SU-DHL-6 (cell line): ENCODE measurements at regions not wholly inside any gene's neighbourhood (a gene's known extent, or its start where the extent isn't known, plus 50 kb on each side); places are given as distances from the start of the nearest gene placed in this dataset.

Source experiments
- H2AFZ ChIP-seq: fragments of 200-600 bp; sonication (generic); 2 replicates; pipeline ENCODE4 v1.6.1; 2014; ENCODE audit warnings: low read depth, mild to moderate bottlenecking, moderate library complexity, mixed read lengths, antibody characterized with exemption, low read length; ENCODE audit not compliant: severe bottlenecking
- H3F3A ChIP-seq: fragments of 200-600 bp; shearing (Covaris generic); 2 replicates; pipeline ENCODE4 v1.6.0; 2016; ENCODE audit warnings: antibody characterized with exemption, mild to moderate bottlenecking; ENCODE audit not compliant: insufficient read depth
- H3K27ac ChIP-seq: fragments of 200-600 bp; sonication (generic); 2 replicates; pipeline ENCODE4 v1.5.1; 2016; ENCODE audit warnings: low read depth, mild to moderate bottlenecking, low read length, moderate library complexity, mixed read lengths
- H3K27me3 ChIP-seq: fragments of 200-600 bp; sonication (generic), shearing (Covaris generic); 2 replicates; pipeline ENCODE4 v1.6.0; 2014; ENCODE audit warnings: mild to moderate bottlenecking, low read length
- H3K36me3 ChIP-seq: fragments of 200-600 bp; sonication (generic); 2 replicates; pipeline ENCODE4 v1.6.1; 2014; ENCODE audit warnings: mild to moderate bottlenecking, low read length, mixed read lengths
- H3K4me2 ChIP-seq: fragments of 300-600, 200-600 bp; shearing (Covaris generic), sonication (generic); 2 replicates; pipeline ENCODE4 v1.6.0; 2014; ENCODE audit warnings: low read length, low read depth, mild to moderate bottlenecking; ENCODE audit not compliant: poor library complexity, severe bottlenecking
- H3K4me3 ChIP-seq: fragments of 200-600 bp; sonication (generic); 2 replicates; pipeline ENCODE4 v1.5.1; 2014; ENCODE audit warnings: antibody characterized with exemption, low read length, mild to moderate bottlenecking, mixed read lengths; ENCODE audit not compliant: insufficient read depth, poor library complexity, severe bottlenecking
- H3K79me2 ChIP-seq: fragments of 200-600 bp; sonication (generic); 2 replicates; pipeline ENCODE4 v1.6.1; 2014; ENCODE audit warnings: mild to moderate bottlenecking, low read length, moderate library complexity; ENCODE audit not compliant: insufficient read depth
- H3K9ac ChIP-seq: fragments of 200-600 bp; sonication (generic); 2 replicates; pipeline ENCODE4 v1.7.0; 2014; ENCODE audit warnings: mild to moderate bottlenecking, low read length
- H3K9me2 ChIP-seq: fragments of 200-600 bp; sonication (generic); replicated peaks from 2 replicates; pipeline ENCODE4 v1.6.1; 2014; ENCODE audit warnings: low read length; ENCODE audit not compliant: insufficient read depth
- H3K9me3 ChIP-seq: fragments of 200-600 bp; sonication (generic); 2 replicates; pipeline ENCODE4 v1.6.1; 2014; ENCODE audit warnings: low read length, mixed read lengths; ENCODE audit not compliant: insufficient read depth
- H4K20me1 ChIP-seq: fragments of 200-600 bp; sonication (generic); 2 replicates; pipeline ENCODE4 v1.6.1; 2014; ENCODE audit warnings: low read depth, mild to moderate bottlenecking, antibody characterized with exemption, low read length, moderate library complexity, mixed read lengths
- EZH2phosphoT487 ChIP-seq: fragments of 200-600 bp; sonication (generic), shearing (Covaris generic); conservative IDR thresholded peaks from 2 replicates; pipeline ENCODE4 v1.6.1; 2018; ENCODE audit warnings: mild to moderate bottlenecking, antibody characterized with exemption, low read length, moderate library complexity, mixed read lengths
- TF ChIP-seq, protein P1 (sequence below): fragments of 200-600 bp; sonication (generic); IDR thresholded peaks from one replicate; pipeline ENCODE4 v1.5.1; 2017; ENCODE audit warnings: antibody characterized with exemption, mild to moderate bottlenecking, low read length, moderate library complexity; ENCODE audit not compliant: insufficient read depth, poor library complexity, severe bottlenecking

DNA sequence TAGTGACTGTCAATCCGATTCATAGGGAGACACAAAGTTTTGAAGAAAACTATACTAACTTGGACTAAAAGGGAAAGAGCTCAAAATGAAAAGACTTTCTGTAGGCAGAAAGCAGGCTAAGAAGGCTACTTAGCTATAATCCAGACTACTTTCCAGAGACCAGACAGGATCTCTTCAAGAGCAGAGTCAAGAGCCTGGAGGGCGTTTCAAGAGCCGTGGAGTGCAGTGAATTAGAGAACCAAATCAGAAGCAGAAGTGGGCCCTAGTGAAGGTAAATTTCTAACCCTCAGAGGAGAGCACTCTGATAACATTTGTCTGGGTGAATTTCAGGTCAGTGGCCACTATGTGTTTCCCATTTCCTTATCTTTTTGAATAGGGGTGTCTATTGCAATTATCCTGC, 76.4 kb downstream of the CGGBP1 start:
- Histone ChIP-seq H3K4me2 (no peak overlapping the region), H4K20me1 (no peaks in the 10 kb centered on the region), H3K4me3 (no peak overlapping the region), H3K79me2 (no peaks in the 10 kb centered on the region), H3K9me2 (no peaks in the 10 kb centered on the region), H2AFZ (no peak overlapping the region), H3K9ac (no peak overlapping the region), H3K36me3 (no peaks in the 10 kb centered on the region), H3F3A (no peaks in the 10 kb centered on the region), H3K27me3 (no peaks in the 10 kb centered on the region), H3K27ac (no peak overlapping the region), H3K9me3 (no peaks in the 10 kb centered on the region)
- TF ChIP-seq, protein P1, sequence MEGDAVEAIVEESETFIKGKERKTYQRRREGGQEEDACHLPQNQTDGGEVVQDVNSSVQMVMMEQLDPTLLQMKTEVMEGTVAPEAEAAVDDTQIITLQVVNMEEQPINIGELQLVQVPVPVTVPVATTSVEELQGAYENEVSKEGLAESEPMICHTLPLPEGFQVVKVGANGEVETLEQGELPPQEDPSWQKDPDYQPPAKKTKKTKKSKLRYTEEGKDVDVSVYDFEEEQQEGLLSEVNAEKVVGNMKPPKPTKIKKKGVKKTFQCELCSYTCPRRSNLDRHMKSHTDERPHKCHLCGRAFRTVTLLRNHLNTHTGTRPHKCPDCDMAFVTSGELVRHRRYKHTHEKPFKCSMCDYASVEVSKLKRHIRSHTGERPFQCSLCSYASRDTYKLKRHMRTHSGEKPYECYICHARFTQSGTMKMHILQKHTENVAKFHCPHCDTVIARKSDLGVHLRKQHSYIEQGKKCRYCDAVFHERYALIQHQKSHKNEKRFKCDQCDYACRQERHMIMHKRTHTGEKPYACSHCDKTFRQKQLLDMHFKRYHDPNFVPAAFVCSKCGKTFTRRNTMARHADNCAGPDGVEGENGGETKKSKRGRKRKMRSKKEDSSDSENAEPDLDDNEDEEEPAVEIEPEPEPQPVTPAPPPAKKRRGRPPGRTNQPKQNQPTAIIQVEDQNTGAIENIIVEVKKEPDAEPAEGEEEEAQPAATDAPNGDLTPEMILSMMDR: no peak

DNA sequence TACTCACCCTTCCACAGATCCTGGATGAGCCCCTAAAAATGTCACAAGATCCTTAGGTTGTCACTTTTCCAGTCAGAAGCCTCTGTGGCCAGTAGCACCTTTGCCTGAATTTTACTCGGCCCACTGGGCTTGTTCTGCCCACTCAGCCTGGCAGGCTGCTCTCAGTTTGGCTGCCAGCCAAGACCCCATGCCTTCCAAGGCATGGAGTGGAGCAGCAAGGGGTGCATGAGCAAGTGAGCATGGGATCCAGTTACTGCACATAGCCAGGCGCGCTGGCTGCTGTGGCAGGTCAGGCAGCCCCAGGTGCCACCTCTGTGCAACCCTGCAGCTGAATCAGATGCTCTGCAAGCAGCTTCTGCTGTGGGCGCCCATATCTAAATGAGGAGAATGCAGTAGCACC, 79.3 kb downstream of the CGGBP1 start:
- Histone ChIP-seq H3F3A (no peaks in the 10 kb centered on the region), H3K79me2 (no peaks in the 10 kb centered on the region), H3K36me3 (no peaks in the 10 kb centered on the region), H3K27ac (no peak overlapping the region), H3K9me3 (no peaks in the 10 kb centered on the region), H3K9me2 (no peaks in the 10 kb centered on the region), H3K4me3 (no peak overlapping the region), H3K4me2 (no peak overlapping the region), H3K27me3 (no peaks in the 10 kb centered on the region), H2AFZ (no peak overlapping the region), H4K20me1 (no peaks in the 10 kb centered on the region), H3K9ac (no peak overlapping the region)
- TF ChIP-seq EZH2phosphoT487: no peak
- TF ChIP-seq, protein P1: no peak

- no peak overlapping the region for H3K27ac ChIP-seq
- no peaks in the 10 kb centered on the region for H4K20me1 ChIP-seq
- no peaks in the 10 kb centered on the region for H3K9me2 ChIP-seq
- no peak overlapping the region for H2AFZ ChIP-seq
- no peaks in the 10 kb centered on the region for H3F3A ChIP-seq
- no peak overlapping the region for H3K4me3 ChIP-seq
- no peaks in the 10 kb centered on the region for H3K79me2 ChIP-seq
- H3K36me3 ChIP-seq: no peaks in the 10 kb centered on the region
- no peaks in the 10 kb centered on the region for H3K27me3 ChIP-seq
- no peak overlapping the region for H3K4me2 ChIP-seq
- no peak overlapping the region for H3K9ac ChIP-seq
- TF ChIP-seq, protein P1: no peak
- no peak for TF ChIP-seq EZH2phosphoT487
- no peaks in the 10 kb centered on the region for H3K9me3 ChIP-seq
Observed at GRCh38 chr3:87977765-87978164, 81.0 kb downstream of the CGGBP1 start.

DNA sequence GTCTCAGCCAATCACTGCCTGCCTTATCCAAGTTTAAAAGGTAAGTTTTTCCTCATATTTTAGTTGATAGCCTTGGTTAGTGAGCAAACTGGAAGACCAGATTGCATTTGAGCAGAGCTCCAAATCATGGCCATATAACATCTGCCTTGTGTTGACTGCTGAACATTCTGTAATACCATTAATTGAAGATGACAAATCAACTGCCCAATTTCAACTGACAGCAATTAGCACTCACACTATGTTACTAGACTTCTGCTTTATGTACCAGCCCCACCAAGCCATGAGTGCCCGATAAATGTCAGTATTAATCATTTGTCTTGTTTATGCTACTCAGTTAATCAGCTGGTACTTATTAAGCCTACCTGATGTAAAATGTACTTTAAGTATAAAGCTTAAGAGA, 83.1 kb downstream of the CGGBP1 start:
- Histone ChIP-seq H3K27me3 (no peaks in the 10 kb centered on the region), H3K79me2 (no peaks in the 10 kb centered on the region), H3K36me3 (no peaks in the 10 kb centered on the region), H3F3A (no peaks in the 10 kb centered on the region), H4K20me1 (no peaks in the 10 kb centered on the region), H3K4me3 (no peak overlapping the region), H3K9me2 (no peaks in the 10 kb centered on the region), H3K4me2 (no peak overlapping the region), H3K9ac (no peak overlapping the region), H2AFZ (no peak overlapping the region), H3K27ac (no peak overlapping the region), H3K9me3 (no peaks in the 10 kb centered on the region)
- TF ChIP-seq EZH2phosphoT487: no peak
- TF ChIP-seq, protein P1: no peak
